ENCODE measurements at regions not wholly inside any gene's neighbourhood (a gene's known extent, or its start where the extent isn't known, plus 50 kb on each side); places are given as distances from the start of the nearest gene placed in this dataset.

DNA sequence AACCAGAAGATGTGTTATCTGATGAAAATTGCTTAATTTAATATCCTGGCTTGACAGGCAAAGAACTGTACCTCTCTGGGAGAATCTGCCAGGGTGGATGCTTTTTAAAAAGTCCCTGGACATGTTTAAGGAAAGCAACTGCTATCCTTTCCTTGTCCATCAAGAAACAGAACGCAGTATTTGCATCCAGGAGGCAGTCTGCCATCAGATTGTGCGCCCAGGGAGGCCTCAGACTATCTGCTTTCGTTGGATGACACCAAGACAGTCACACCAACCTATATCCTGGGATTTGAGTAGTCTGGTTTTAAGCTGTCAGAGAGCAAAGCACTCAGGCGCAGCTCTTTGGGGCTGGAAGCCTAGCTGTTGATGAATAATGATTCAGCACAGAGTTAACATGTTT, 121.9 kb downstream of the TBX5 start:
- no peak overlapping the region for H2AFZ ChIP-seq (ENCODE audit: control insufficient read depth, low read depth, low read length)
- intact Hi-C loops (cut with micrococcal nuclease; ENCODE audit: unreplicated experiment) (no loop called here), in situ Hi-C loops (cut with MboI) (no loop called here)
- FAIRE-seq = no peak
- ATAC-seq = no peak
- no peak overlapping the region for H3K4me3 ChIP-seq
- H3K27me3 ChIP-seq (replicated peaks in 1 of 2; ENCODE audit: control insufficient read depth in 2 of 2, insufficient read depth in 2 of 2, low read length in 1 of 2) = no peaks in the 10 kb centered on the region; a peak in 1 of 4 replicates
- CTCF ChIA-PET = interaction anchor here (0.7 kb wide), 1 partner anchor 117 kb away, joined by 3 read pairs; no protein-coding TSS in a partner anchor
- no TSS peak for BruUV-seq (replicated peaks)
- H3K9me3 ChIP-seq (replicated peaks; ENCODE audit: control insufficient read depth, insufficient read depth, low read length) = no peaks in the 10 kb centered on the region
- POLR2A ChIA-PET = no interaction called here
- 6% methylated on average over 4 of the region's 4 CpGs for WGBS (ENCODE audit: insufficient coverage, insufficient replicate concordance, low lambda C conversion rate, missing lambda C conversion rate)
- SMC1A ChIA-PET (ENCODE audit: uncharacterized antibody, unreplicated experiment) = interaction anchor here (0.6 kb wide), 1 partner anchor 55 kb away, joined by 3 read pairs; no protein-coding TSS in a partner anchor
- H3K4me1 ChIP-seq (ENCODE audit: control insufficient read depth, insufficient read depth, low read length) = no peaks in the 10 kb centered on the region
- no peaks in the 10 kb centered on the region for H3K79me2 ChIP-seq (ENCODE audit: control insufficient read depth, insufficient read depth, low read length)
- H4K20me1 ChIP-seq (ENCODE audit: control insufficient read depth, insufficient read depth) = no peaks in the 10 kb centered on the region
- no peak overlapping the region for H3K27ac ChIP-seq (ENCODE audit: control insufficient read depth, insufficient read depth)
- no peak for DNase-seq (ENCODE audit: low read depth, low spot score)
- RAD21 ChIA-PET (ENCODE audit: unreplicated experiment) = no interaction called here
- no peak overlapping the region for H3K9ac ChIP-seq (ENCODE audit: control insufficient read depth, insufficient read depth, low read length)
- no peaks in the 10 kb centered on the region for H3K36me3 ChIP-seq (ENCODE audit: control insufficient read depth in 2 of 2, insufficient read depth in 2 of 2, low read length in 1 of 2)
- no peak overlapping the region for H3K4me2 ChIP-seq (ENCODE audit: control insufficient read depth, insufficient read depth)
- TF ChIP-seq, protein P1, sequence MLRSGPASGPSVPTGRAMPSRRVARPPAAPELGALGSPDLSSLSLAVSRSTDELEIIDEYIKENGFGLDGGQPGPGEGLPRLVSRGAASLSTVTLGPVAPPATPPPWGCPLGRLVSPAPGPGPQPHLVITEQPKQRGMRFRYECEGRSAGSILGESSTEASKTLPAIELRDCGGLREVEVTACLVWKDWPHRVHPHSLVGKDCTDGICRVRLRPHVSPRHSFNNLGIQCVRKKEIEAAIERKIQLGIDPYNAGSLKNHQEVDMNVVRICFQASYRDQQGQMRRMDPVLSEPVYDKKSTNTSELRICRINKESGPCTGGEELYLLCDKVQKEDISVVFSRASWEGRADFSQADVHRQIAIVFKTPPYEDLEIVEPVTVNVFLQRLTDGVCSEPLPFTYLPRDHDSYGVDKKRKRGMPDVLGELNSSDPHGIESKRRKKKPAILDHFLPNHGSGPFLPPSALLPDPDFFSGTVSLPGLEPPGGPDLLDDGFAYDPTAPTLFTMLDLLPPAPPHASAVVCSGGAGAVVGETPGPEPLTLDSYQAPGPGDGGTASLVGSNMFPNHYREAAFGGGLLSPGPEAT (IDR thresholded peaks at IDR 0.05; ENCODE audit: low read depth) = no peak
- TF ChIP-seq BRCA1 (IDR thresholded peaks at IDR 0.05; ENCODE audit: low read depth, low read length) (no peak), PAX5 (IDR thresholded peaks at IDR 0.05; ENCODE audit: borderline replicate concordance, low read depth, low read length) (no peak), GATAD2B (conservative IDR thresholded peaks at IDR 0.05; ENCODE audit: low read depth) (no peak), CHD2 (IDR thresholded peaks at IDR 0.05; ENCODE audit: borderline replicate concordance, low read depth, low read length) (no peak), ZSCAN29 (IDR thresholded peaks at IDR 0.05) (no peak), CBX3 (IDR thresholded peaks at IDR 0.05; ENCODE audit: borderline replicate concordance, low read depth) (no peak), SMC3 (IDR thresholded peaks at IDR 0.05; ENCODE audit: borderline replicate concordance, low read length) (no peak), CBFB (IDR thresholded peaks at IDR 0.05; ENCODE audit: low read depth) (no peak), DPF2 (IDR thresholded peaks at IDR 0.05) (no peak), YY1 (IDR thresholded peaks at IDR 0.05; ENCODE audit: low read depth, low read length) (no peak), ZNF274 (IDR thresholded peaks at IDR 0.05; ENCODE audit: insufficient read depth, insufficient read length) (no peak), POU2F2 (IDR thresholded peaks at IDR 0.05; ENCODE audit: borderline replicate concordance, low read depth, low read length) (no peak)
- TF ChIP-seq, protein P2, sequence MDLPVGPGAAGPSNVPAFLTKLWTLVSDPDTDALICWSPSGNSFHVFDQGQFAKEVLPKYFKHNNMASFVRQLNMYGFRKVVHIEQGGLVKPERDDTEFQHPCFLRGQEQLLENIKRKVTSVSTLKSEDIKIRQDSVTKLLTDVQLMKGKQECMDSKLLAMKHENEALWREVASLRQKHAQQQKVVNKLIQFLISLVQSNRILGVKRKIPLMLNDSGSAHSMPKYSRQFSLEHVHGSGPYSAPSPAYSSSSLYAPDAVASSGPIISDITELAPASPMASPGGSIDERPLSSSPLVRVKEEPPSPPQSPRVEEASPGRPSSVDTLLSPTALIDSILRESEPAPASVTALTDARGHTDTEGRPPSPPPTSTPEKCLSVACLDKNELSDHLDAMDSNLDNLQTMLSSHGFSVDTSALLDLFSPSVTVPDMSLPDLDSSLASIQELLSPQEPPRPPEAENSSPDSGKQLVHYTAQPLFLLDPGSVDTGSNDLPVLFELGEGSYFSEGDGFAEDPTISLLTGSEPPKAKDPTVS (IDR thresholded peaks at IDR 0.05; ENCODE audit: low read depth, low read length) = no peak
- TF ChIP-seq, protein P3, sequence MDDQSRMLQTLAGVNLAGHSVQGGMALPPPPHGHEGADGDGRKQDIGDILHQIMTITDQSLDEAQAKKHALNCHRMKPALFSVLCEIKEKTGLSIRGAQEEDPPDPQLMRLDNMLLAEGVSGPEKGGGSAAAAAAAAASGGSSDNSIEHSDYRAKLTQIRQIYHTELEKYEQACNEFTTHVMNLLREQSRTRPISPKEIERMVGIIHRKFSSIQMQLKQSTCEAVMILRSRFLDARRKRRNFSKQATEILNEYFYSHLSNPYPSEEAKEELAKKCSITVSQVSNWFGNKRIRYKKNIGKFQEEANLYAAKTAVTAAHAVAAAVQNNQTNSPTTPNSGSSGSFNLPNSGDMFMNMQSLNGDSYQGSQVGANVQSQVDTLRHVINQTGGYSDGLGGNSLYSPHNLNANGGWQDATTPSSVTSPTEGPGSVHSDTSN (IDR thresholded peaks at IDR 0.05; ENCODE audit: insufficient replicate concordance, low read depth, low read length) = no peak
- TF ChIP-seq, protein P4, sequence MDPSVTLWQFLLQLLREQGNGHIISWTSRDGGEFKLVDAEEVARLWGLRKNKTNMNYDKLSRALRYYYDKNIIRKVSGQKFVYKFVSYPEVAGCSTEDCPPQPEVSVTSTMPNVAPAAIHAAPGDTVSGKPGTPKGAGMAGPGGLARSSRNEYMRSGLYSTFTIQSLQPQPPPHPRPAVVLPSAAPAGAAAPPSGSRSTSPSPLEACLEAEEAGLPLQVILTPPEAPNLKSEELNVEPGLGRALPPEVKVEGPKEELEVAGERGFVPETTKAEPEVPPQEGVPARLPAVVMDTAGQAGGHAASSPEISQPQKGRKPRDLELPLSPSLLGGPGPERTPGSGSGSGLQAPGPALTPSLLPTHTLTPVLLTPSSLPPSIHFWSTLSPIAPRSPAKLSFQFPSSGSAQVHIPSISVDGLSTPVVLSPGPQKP (IDR thresholded peaks at IDR 0.05; ENCODE audit: low read depth, low read length) = no peak
- TF ChIP-seq, protein P5, sequence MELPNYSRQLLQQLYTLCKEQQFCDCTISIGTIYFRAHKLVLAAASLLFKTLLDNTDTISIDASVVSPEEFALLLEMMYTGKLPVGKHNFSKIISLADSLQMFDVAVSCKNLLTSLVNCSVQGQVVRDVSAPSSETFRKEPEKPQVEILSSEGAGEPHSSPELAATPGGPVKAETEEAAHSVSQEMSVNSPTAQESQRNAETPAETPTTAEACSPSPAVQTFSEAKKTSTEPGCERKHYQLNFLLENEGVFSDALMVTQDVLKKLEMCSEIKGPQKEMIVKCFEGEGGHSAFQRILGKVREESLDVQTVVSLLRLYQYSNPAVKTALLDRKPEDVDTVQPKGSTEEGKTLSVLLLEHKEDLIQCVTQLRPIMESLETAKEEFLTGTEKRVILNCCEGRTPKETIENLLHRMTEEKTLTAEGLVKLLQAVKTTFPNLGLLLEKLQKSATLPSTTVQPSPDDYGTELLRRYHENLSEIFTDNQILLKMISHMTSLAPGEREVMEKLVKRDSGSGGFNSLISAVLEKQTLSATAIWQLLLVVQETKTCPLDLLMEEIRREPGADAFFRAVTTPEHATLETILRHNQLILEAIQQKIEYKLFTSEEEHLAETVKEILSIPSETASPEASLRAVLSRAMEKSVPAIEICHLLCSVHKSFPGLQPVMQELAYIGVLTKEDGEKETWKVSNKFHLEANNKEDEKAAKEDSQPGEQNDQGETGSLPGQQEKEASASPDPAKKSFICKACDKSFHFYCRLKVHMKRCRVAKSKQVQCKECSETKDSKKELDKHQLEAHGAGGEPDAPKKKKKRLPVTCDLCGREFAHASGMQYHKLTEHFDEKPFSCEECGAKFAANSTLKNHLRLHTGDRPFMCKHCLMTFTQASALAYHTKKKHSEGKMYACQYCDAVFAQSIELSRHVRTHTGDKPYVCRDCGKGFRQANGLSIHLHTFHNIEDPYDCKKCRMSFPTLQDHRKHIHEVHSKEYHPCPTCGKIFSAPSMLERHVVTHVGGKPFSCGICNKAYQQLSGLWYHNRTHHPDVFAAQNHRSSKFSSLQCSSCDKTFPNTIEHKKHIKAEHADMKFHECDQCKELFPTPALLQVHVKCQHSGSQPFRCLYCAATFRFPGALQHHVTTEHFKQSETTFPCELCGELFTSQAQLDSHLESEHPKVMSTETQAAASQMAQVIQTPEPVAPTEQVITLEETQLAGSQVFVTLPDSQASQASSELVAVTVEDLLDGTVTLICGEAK (IDR thresholded peaks at IDR 0.05; ENCODE audit: borderline replicate concordance) = no peak

Measured in GM12878 (cell line).